ENCODE measurements at regions not wholly inside any gene's neighbourhood (a gene's known extent, or its start where the extent isn't known, plus 50 kb on each side); places are given as distances from the start of the nearest gene placed in this dataset.

DNA sequence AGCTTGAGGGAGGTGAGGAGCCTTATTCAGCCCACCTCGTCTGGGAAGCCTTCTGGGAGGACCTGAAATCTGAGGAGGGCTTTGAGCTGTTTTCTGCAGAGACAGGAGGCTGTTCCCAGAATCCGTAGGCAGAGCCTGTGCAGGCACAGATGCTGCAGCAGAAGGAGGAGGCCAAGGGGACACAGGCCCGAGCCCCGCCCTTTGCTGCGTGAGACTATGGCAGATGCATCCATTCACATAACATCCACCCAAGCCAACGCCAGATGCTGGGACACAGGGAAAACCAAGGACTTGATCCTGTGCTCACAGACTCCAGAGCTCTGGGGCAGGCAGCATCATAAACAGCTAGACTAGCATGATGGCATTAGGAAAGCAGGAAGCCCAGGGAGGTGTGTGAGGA, 98.2 kb downstream of the KCNF1 start:
- no peaks in the 10 kb centered on the region for H3K79me2 ChIP-seq (ENCODE audit: control insufficient read depth, low read length)
- no peaks in the 10 kb centered on the region for H4K20me1 ChIP-seq (ENCODE audit: control insufficient read depth, insufficient read depth, low read depth, low read length)
- no peak overlapping the region for H3K4me3 ChIP-seq (ENCODE audit: low read length)
- H3K36me3 ChIP-seq (ENCODE audit: control insufficient read depth, low read length): no peaks in the 10 kb centered on the region
- no peak overlapping the region for H3K4me2 ChIP-seq (ENCODE audit: low read length)
- no peaks in the 10 kb centered on the region for H3K4me1 ChIP-seq (ENCODE audit: control insufficient read depth, low read length)
- TF ChIP-seq, protein P1, sequence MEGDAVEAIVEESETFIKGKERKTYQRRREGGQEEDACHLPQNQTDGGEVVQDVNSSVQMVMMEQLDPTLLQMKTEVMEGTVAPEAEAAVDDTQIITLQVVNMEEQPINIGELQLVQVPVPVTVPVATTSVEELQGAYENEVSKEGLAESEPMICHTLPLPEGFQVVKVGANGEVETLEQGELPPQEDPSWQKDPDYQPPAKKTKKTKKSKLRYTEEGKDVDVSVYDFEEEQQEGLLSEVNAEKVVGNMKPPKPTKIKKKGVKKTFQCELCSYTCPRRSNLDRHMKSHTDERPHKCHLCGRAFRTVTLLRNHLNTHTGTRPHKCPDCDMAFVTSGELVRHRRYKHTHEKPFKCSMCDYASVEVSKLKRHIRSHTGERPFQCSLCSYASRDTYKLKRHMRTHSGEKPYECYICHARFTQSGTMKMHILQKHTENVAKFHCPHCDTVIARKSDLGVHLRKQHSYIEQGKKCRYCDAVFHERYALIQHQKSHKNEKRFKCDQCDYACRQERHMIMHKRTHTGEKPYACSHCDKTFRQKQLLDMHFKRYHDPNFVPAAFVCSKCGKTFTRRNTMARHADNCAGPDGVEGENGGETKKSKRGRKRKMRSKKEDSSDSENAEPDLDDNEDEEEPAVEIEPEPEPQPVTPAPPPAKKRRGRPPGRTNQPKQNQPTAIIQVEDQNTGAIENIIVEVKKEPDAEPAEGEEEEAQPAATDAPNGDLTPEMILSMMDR (IDR thresholded peaks at IDR 0.05; ENCODE audit: low read depth, low read length, poor library complexity, severe bottlenecking): no peak
- TF ChIP-seq EZH2phosphoT487 (IDR thresholded peaks at IDR 0.05; ENCODE audit: borderline replicate concordance, low read length): no peak
- no peaks in the 10 kb centered on the region for H3K9me2 ChIP-seq (replicated peaks; ENCODE audit: control insufficient read depth, low read length)
- no peaks in the 10 kb centered on the region for H3F3A ChIP-seq (ENCODE audit: control insufficient read depth, insufficient read depth)
- no peaks in the 10 kb centered on the region; the same call in 1 of the 2 replicates for H3K27me3 ChIP-seq (ENCODE audit: control insufficient read depth, low read length)
- H3K9me3 ChIP-seq (ENCODE audit: control insufficient read depth, insufficient read depth, low read length): no peaks in the 10 kb centered on the region
- no peak overlapping the region for H3K27ac ChIP-seq (ENCODE audit: low read depth, low read length)

DNA sequence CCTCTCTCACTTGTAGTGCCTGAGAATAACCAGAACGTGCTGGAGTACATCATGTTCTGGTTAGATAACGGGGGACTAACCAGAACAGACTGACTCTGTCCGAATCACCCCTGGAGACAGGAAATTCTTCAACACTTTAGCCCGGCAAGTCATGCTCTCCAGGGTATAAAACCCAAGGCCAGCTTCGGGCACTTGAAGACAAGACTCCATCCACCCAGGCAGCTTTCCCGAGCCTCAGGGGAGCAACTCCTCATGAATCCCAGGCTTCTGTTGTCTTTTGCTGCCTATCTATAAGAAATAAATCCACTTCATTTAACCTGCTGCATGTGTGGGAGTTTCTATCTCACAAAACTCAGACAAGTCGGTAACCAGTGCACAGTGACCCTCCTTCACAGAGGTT, 99.6 kb downstream of the KCNF1 start:
- Histone ChIP-seq H3K9me2 (replicated peaks; ENCODE audit: control insufficient read depth, low read length) (no peaks in the 10 kb centered on the region), H3K27ac (ENCODE audit: low read depth, low read length) (no peak overlapping the region), H3K27me3 (ENCODE audit: control insufficient read depth, low read length) (no peaks in the 10 kb centered on the region; the same call in none of the 2 replicates), H3K79me2 (ENCODE audit: control insufficient read depth, low read length) (no peaks in the 10 kb centered on the region), H3F3A (ENCODE audit: control insufficient read depth, insufficient read depth) (no peaks in the 10 kb centered on the region), H3K4me2 (ENCODE audit: low read length) (no peak overlapping the region), H3K4me3 (ENCODE audit: low read length) (no peak overlapping the region), H4K20me1 (ENCODE audit: control insufficient read depth, insufficient read depth, low read depth, low read length) (no peaks in the 10 kb centered on the region), H3K36me3 (ENCODE audit: control insufficient read depth, low read length) (no peaks in the 10 kb centered on the region), H3K4me1 (ENCODE audit: control insufficient read depth, low read length) (no peaks in the 10 kb centered on the region), H3K9me3 (ENCODE audit: control insufficient read depth, insufficient read depth, low read length) (no peaks in the 10 kb centered on the region)
- TF ChIP-seq, protein P1 (IDR thresholded peaks at IDR 0.05; ENCODE audit: low read depth, low read length, poor library complexity, severe bottlenecking): no peak

DNA sequence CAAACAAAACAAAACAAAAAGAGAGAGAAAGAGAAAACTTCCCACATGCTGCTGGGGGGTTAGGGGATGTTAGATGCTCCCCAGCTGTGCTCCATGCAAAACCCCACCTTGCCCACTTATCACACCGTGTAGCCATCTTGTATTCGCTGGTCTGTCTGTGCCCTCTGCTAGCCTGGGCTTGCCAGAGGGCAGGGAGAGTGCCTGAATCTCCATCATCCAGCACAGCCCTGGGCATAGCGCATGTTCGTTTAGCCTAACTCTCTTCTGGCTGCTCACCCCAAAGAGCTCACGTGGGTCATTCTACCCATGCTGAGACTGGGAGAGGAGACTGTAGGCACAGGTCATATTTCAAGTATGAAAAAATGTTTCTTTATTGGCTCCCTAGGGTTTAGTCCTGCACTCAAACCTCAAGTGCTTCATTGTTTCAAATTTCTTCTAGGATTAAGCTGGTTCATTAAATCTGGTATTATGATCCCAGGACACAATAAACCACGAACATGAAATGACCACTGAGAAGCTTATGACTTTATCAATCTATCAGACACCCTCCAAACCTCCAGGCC, 100.5 kb downstream of the KCNF1 start:
- H3K27me3 ChIP-seq (ENCODE audit: control insufficient read depth, low read length): peaks cover 8% of the 10 kb centered on the region
- no peak overlapping the region for H3K27ac ChIP-seq (ENCODE audit: low read depth, low read length)
- no peaks in the 10 kb centered on the region for H3K79me2 ChIP-seq (ENCODE audit: control insufficient read depth, low read length)
- no peaks in the 10 kb centered on the region for H3K36me3 ChIP-seq (ENCODE audit: control insufficient read depth, low read length)
- TF ChIP-seq, protein P1 (IDR thresholded peaks at IDR 0.05; ENCODE audit: low read depth, low read length, poor library complexity, severe bottlenecking): no peak
- TF ChIP-seq EZH2phosphoT487 (IDR thresholded peaks at IDR 0.05; ENCODE audit: borderline replicate concordance, low read length): no peak
- H3K4me1 ChIP-seq (ENCODE audit: control insufficient read depth, low read length): no peaks in the 10 kb centered on the region
- no peaks in the 10 kb centered on the region for H3K9me2 ChIP-seq (replicated peaks; ENCODE audit: control insufficient read depth, low read length)
- H4K20me1 ChIP-seq (ENCODE audit: control insufficient read depth, insufficient read depth, low read depth, low read length): no peaks in the 10 kb centered on the region
- no peak overlapping the region for H3K4me3 ChIP-seq (ENCODE audit: low read length)
- H3K9me3 ChIP-seq (ENCODE audit: control insufficient read depth, insufficient read depth, low read length): no peaks in the 10 kb centered on the region
- no peak overlapping the region for H3K4me2 ChIP-seq (ENCODE audit: low read length)
- no peaks in the 10 kb centered on the region for H3F3A ChIP-seq (ENCODE audit: control insufficient read depth, insufficient read depth)
